ENCODE measurements at regions not wholly inside any gene's neighbourhood (a gene's known extent, or its start where the extent isn't known, plus 50 kb on each side); places are given as distances from the start of the nearest gene placed in this dataset.

DNA sequence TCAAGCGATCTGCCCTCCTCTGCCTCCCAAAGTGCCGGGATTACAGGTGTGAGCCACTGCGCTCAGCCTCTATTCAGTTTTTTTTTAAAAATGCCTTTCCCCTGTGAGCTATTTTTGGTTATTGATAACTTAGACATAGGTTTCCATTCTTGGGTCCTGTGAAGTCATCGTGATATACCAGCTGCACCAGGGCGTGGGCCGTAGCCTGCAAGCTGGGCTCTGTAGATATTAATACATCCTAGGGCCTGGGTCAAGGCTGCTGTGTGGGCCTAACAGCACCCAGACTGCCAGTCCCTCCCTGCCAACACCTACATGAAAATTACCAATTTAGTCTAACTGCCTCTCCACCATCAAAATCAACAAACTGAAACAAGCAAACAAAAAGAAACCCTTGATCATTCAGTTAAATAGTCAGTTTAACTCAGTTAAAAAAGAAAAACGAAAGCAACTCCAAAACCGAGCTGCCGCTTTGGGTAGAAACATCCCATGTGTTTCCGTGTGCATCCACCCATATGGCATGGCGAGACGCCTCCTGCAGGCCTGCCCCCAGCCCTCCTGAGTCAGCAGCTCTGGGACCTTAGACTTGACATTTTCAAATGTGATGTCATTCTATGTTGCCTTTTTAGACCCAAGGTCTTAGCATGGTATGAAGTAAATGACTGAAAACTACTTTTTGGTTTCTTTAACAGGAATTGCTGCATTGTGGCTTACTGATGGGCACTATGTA lies 330.2 kb downstream of the GLRX3 start:
- no peak for DNase-seq

DNA sequence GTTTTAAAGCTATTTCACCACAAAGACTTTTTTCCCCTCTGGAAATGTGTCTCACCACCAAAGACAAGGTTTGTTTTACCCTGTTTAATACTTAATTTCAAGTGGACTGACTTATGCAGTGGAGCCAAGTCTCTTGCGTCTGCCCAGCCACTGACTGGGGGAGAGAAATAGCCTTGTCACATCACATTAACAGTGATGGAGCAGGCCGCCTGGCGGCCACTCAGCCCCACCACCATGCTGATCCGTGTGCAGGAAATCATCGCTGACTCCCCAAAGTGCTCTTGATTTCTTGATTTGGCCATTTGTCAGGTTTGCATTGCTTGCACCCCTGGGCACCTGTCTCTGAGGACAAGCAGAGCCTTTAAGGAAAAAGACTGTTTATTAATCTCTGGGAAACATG lies 334.1 kb downstream of the GLRX3 start:
- DNase-seq, result no peak

DNA sequence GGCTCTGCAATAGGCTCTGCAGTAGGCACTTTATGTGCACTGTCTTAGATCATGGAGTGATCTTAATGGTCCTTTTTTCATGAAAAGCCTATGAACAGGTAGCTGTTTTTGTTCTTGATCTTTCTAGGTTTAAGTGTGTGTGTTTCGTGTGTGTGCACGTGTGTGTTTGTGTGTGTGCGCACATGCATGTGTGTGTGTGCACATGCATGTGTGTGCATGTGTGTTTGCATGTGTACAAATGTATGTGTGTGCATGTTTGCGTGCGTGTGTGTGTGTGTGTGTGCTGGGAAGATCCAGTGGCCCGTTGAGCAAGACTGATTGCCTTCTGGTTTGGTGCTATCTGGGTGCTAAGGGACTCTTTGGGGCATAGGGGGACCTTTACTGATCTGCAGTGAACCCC lies 334.8 kb downstream of the GLRX3 start:
- no peak for DNase-seq

DNA sequence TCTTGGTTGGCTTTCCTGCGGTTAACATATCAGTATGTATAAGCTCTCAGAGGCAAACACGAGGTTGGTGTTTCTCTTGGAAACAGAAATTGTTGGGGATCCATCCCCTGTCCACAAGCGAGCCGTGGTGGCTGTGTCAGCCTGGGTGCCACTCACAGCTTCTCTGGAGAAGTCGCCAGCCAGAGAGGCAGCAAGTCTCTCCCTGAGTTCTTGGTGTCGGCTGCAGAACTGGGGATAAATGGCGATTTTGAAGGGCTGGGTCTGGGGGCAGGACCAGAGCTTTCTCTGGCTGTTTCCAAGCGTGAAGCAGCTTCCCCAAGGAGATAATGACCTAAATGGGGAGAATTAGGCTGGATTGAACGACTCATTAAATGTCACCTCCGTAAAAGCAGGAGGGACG lies 335.3 kb downstream of the GLRX3 start:
- no peak for DNase-seq

DNA sequence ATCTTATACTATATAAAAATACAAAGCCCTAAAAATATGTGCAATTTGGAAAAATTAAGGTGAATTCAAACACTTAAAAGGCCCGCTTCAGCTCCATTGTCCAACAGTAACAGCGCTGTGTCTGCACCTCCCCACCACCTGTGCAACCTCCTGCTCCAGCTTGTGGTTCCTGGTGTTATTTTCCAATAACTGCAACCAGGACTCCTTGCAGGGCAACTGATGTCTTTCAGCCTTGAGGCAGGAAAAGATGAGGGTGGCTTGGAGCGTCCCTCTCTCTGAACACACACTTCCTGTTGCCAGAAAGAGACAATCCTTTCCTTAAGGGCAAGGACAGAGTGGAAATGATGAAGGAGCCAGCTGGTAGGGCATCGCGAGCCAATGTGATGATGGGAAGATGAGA lies 336.0 kb downstream of the GLRX3 start:
- DNase-seq, result no peak

DNA sequence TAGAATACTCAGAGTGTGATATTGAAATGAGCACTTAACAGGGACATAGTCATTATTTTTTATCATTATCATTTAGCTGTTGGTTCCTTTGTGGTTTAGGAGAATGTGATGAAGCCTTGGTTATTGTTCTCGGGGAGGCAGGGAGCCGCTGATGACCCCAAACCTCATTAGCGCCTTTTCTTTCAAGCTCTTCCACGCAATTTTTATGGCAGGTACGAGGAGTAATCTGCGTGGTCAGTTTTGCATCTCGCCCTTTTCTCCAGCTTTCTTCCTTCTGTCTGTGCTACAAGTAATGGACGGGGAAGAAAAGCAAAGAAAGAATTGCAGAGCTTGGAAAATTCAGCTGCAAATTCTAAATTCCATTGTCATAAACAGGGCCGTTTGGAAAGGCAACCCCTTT lies 338.4 kb downstream of the GLRX3 start:
- no peak for DNase-seq

DNA sequence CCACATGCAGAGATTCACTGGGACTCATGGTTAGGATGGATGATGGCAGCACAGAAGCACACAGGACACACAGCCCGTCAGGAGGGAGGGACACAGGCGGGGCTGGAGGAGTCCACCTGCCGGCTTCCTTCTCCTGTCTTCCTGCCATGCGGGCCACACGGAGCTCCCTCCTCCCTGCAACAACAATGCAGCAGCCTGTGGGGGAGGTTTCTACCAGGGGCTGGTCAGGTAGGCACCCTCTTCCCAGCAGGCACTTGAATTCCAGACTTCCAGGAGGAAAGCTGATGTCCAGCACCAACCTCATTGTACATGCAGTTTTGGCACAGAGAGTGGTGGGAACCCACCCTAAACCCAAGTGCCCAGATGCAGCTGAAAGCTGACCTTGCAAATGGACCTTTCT lies 341.2 kb downstream of the GLRX3 start:
- DNase-seq, result no peak

DNA sequence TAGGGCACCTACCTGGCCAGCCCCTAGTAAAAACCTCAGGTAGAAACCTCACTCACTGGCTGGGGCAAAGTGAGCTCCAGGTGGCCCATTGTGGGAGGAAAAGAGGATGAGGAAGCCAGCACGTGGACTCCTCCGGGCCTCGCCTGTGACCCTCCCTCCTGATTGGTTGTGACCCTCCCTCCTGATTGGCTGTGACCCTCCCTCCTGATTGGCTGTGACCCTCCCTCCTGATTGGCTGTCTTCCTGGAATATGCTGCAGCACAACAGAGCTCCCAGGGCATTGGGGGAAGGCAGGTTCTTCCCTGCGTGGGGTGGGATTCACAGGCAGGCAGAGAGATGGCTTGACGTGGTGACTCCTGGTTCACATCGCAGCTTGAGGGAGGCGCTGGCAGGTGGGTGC lies 343.0 kb downstream of the GLRX3 start:
- DNase-seq, result no peak

DNA sequence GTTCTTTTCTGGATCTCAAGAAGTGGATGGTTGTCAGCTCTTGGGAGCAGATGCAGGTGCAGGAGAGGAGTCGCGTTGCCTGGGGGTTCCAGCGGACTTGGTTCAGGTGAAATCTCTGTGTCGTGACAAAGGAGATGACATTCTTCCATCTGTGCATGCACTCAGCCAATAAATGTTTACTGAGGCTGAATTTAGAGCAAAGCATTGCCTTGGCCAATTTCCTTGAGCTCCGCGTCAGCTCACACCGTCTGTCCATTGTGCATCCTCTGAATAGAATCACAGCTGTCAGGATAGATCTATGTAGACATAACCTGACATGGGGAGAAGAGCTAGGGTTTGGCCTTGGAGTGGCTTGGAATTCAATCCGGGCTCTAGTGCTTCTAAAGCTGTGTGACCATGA lies 343.7 kb downstream of the GLRX3 start:
- no peak for DNase-seq

DNA sequence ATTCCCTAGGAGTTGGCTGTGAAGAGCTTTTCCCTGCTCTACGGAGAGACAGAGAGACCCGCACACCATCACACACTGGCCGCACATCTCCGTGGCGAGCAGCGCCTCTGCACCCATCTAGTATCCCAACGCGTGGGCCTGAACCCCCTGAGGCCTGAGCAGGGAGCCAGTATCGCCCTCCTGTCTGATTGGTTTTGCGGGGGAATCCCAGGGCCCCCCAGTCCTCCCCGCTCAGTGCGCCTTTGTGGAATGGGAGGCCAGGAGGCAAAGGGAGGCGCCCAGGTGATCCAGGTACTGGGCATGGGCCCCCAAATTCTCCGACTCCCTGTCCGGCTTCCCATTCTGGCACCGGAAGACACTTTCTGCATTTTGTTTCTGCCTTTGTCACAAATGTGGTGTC lies 344.3 kb downstream of the GLRX3 start:
- no peak for DNase-seq

DNA sequence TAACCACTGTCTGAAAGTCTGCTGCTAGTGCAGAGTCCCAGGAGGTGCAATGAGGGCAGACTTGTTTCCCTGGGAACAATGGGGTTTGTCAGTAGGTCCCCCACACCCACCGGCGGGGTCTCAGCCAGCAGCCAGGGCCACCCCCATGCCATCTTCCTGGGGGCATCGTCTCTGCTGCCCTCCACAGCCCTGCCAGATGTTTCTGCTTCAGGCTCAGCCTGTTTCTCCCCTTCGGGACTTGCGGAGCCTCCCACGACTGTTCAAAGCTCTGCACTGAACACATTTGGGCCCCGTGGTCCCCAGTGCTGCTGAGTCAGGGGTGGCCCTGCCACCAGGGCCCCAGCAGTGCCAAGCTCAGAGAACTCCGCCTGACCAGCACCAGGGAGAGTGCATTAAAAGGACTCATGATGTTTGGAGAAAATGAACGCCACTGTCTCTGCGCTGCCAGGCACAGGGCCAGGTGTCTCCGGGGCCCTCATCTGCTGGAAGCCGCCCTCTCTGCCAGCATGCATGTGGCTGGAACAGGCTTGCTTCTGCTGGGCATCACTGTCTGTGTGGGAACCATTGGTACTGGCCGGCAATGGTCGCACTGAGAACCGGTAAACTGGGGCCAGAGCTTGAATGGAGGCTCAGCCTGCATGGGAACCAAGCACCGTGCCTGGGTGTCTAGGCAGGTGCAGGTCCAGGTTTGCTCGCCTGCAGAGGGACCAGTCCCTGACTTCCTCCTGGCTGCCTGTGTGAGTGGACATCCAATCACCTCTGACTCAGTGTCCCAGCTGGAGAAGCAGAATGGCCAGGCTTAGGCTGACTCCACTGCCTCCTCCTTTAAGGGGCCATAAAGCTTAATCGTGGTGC lies 345.1 kb downstream of the GLRX3 start:
- no peak for DNase-seq

DNA sequence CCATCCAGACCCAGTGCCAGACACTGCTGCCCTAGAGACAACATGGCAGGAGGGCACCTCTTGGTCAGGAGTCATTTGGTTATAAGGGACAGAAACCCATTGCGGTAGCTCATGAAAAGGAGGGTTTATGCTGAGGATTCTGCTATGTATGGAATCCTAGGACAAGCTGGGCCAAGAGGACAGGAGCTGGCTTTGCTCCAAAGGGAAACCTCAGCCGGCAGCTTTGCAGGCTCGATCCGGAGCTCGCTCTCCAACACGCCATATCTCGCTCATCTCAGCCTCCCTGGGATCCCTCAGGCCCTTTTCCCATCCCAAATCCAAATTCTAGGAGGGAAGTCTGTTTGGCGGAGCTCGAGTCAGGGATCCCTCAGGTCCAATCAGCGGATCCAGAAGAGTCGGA lies 345.7 kb downstream of the GLRX3 start:
- no peak for DNase-seq

DNA sequence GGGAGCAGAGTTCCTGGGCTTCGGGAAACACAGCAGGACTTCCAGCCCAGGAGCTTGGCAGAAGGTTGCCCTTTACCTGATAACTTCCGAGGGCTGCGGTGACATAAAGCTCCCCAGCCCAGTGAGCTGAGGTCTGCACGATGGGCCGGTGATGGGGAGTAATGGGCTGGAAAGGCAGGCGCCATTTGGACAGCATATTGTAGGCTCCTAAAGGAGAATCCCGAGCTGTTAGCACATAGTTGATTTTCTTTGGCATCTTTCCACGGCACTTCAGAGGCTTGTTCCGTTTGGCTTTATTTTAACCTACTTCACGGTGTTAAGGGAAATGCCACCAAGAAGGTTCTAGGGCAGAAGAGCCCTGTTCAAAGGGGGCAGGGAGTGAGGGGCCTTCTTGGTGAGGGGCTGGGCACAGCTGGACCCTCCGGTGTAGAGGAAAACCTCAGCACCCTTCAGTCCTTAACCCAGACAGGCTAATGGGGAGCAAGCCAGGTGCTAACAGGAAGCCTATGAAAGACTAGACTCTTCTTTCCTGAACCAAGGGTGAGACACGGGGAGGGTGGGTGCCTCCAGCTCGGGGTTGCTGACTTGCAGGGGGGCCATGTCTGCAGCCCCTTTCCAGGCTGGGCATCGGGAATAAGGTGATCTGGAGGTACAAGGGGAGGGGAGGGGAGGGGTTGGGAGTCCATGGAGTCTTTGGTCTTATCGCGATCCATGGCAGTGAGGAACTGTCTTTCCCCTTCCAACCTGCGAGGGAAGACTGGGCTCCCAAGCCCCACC lies 347.7 kb downstream of the GLRX3 start:
- DNase-seq, result no peak

DNA sequence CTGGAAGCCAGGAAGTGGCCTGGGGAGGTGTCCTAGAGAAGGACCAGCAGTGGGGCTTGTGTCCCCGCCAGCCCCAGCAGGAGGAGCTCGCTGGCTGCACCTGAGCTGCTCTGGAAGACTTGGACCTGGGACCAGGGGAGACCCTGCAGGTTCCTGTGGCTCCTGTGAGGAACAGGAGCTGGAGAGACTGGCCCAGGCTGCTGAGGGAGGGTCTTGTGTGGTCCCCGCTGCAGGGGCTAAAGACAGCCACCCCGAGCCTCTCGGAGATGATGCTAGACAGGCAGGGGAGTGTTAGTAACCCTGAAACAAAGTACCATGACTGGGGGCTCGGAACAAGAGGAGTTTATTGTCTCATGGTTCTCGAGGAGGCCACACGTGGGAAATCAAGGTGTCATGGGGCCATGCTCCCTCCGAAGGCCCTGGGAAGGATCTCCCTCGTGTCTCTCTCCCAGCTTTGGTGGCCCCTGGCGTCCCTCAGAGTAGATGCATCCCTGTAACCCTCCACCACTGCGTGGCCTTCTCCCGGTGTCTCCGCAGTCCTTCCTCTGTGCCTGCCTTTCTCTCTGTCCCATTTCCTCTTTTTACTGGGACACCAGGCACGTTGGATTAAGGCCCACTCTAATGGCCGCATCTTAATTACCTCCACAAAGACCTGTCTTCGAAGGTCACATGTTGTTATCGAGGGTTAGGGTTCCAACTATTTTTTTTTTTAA lies 348.4 kb downstream of the GLRX3 start:
- no peak for DNase-seq

DNA sequence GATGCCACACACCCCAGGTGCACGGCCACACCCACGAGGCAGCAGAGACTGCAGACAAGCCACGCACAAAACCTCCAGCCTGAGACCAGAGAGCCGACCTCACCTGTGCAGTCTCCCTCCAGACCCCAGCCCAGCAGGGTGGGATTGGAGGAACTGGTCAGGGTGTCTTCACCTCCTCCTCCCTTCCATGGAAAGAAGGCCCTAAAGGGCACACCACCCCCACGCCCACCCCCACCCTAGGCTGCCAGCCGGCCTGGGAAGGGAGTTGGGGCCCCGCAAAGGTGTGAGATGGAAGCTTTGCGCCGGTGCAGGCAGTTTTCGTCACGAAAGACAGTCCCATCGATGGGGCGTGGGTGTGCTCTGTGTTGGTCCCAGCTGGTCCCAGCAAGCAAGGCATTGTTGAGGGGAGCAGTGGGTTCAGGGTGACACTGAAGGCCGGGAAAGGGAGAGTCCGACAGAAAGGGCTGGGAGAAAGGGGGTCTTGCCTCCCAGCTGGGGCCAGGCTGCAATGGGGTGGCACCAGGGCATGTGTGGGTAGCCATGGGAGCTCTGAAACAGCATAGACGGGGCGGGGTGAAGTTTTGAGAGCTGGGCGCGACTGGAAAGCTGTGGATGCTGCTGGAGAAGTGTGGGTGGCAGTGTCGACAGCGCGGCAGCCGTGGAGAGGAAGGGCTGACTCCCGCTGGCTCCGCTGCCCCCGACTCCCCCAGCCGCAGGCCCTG lies 349.2 kb downstream of the GLRX3 start:
- DNase-seq, result no peak

DNA sequence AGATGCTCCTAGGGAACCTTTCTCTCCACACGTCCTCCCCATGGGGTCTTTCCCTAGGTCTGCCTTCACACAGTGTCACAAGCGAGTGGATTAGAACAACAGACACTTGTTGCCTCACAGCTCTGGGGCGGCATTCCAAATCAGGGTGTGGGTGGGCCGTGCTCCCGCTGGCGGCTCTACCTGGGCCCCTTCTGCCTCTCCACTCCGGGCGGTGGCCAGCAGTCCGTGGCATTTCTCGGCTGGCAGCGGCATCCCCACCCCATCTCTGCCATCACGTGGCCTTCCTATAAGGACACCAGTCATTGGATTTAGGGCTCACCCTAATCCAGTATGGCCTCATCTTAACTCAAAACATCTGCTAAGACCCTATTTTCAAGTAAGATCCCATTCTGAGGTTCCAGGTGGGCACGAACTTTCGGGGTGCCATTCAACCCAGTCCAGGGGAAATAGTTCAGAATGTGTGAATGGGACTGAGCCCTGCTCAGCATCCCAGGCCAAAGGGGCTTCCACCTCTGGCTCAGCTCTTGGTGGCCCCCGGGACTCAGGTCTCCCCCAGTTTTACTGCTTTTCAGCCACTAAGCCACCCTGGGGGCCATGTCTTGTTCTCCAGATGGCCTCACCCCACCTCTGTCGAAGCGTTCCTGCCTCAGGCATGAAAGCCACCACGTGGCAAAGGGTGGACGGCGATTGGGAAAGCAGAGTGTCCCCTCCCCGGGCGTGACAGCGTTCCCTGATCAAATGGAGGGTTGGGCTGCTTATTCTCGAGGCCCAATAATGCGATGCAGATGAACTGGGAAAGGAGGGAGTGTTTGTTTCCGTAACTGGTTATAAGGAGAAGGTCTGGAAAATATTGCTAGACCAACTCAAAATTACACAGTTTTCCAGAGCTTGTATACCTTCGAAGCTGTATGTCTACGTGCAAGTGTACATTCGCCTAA lies 350.0 kb downstream of the GLRX3 start:
- no peak for DNase-seq

DNA sequence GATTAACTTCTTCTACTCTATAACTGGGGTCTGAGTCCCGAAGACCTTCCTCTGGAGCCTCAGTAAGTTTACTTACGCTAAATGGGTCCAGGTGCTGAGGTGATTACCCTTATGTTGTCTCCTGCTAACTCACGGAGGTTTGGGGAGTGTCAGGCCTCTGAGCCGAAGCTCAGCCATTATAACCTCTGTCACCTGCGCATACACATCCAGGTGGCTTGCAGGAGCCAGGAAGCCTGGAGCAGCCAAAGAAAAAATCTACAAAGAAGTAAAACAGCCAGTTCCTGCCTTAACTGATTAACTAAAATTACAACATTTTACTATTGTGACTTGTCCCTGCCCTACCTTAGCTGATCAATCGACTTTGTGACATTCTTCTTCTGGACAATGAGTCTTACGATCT lies 350.7 kb downstream of the GLRX3 start:
- DNase-seq, result no peak

DNA sequence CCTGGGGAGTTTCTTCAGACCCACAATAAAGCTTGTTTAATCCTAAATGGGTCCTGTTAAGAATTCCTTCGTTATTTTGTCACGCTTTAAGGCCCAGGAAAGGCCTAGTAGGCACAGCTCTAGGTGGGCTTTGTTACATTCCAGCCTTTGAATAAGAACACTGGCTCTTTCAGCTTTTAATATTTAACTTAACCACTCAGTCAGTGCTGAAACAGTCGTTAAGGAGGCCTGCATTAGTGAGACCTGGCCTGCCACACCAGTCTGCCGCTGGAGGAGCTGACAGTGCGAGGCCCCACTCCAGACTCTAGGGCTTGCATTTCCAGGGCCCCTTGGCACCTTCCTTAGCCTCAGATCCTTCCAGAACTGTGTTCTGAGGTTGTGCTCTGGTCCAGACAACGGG lies 351.4 kb downstream of the GLRX3 start:
- no peak for DNase-seq

DNA sequence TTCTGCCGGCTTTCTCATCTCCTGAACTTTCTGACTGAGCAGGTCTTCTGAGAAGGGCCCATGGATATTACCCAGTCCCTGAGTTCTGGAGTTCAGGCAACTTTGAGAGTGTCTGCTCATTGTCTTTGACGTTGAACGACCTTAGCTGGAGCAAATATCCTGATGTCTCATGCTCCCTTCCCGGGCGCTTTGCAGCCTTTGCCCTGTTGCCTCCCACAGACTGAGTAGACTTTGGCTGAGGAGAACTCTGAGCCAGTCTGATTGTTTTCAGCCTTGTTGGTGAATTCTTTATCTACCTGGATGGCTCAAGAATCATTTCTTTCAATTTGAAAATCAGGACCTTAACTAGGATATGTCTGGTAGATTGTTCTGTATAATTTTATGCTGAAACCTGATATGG lies 353.7 kb downstream of the GLRX3 start:
- DNase-seq, result no peak

DNA sequence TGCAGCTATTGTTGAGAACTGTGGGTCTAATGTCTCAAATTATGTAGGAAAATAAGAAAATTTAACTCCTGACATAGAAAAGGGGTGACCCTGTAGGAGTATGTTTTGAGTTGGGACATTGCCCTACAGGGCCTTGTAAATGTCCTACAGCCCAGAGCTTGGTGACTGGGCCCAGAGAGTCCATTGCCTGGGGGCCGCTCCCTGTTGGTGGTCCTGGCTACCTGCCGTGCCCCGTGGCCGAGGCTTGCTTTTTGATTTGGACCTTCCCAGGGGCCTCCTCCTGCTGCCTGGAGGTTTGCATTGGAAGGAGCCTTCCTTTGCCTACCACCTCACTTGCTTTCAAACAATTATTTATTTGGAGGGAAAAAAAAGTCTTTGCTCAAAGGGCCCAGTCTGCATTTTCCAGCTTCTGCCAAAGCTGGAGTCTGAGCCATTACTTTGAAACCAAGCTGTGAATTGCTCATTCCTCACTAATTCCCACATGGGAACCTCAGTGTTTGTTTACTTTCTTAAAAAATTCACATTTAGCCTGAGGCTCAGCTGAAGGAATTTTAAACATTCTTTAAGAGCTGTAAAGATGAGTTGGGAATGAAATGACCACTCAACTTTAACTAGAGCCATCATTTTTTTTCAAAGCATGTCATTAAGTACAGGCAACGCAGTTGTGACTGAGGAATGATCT lies 355.0 kb downstream of the GLRX3 start:
- no peak for DNase-seq

DNA sequence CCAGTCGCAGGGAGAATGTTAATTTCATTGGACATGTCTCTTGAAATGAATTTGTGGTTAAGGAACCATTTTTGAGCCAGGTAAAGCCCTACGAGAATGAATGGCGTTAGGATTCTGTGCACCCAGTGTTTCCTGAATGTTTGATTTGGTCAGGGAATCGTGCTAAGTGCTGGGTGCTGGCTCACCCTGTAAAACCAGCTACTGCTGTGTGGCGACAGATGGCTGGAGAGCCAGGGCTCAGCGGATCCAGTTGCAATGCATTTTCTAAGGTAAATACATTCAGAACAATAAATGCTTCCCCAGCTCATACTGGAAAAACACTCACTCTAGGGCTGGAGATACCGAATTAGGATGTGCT lies 355.5 kb downstream of the GLRX3 start:
- no peak for DNase-seq
